SK-N-SH (cell line): ENCODE measurements at regions not wholly inside any gene's neighbourhood (a gene's known extent, or its start where the extent isn't known, plus 50 kb on each side); places are given as distances from the start of the nearest gene placed in this dataset.

Experiments used
- CTCF ChIA-PET: fragments of 300-600, 350-600 bp; formaldehyde crosslinking; extraction: SDS; loops from one replicate; lab custom pipeline; 2021; lab: Yijun Ruan, JAX
- POLR2A ChIA-PET: fragments of 350-600 bp; sonication (Branson Sonifier 250); formaldehyde crosslinking; extraction: SDS; loops from one replicate; lab custom pipeline; 2020; ENCODE audit warnings: antibody characterized with exemption, inconsistent platforms; lab: Yijun Ruan, JAX
- DNase-seq: peaks from one replicate; pipeline ENCODE4 v3.0.0; 2012
- H2AFZ ChIP-seq: fragments of 200-600 bp; sonication (generic); 2 replicates; pipeline ENCODE4 v1.8.1; 2016; ENCODE audit warnings: antibody characterized with exemption, mild to moderate bottlenecking, low read depth
- H3F3A ChIP-seq: fragments of 200-600 bp; sonication (generic); replicated peaks from 2 replicates; pipeline ENCODE3; 2016; ENCODE audit warnings: antibody characterized with exemption, mild to moderate bottlenecking; ENCODE audit not compliant: insufficient read depth
- H3K27ac ChIP-seq, 2 experiments: fragments of 200-500 bp in 1 of 2; fragments of 200-600 bp in 1 of 2; sonication (Bioruptor generic) in 1 of 2; sonication (generic), shearing (Covaris generic) in 1 of 2; 2 replicates each; pipeline versions ENCODE4 v1.5.1 to v1.6.1; 2014 to 2016; ENCODE audit warnings: low read depth in 2 of 2, inconsistent platforms in 1 of 2, low read length in 1 of 2, mild to moderate bottlenecking in 1 of 2, mixed read lengths in 1 of 2
- H3K27me3 ChIP-seq: fragments of 200-600 bp; sonication (generic), shearing (Covaris generic); 2 replicates; pipeline ENCODE4 v1.6.1; 2016; ENCODE audit warnings: mixed run types; ENCODE audit not compliant: insufficient read depth
- H3K36me3 ChIP-seq, 2 experiments: fragments of 200-500 bp in 1 of 2; fragments of 200-600 bp in 1 of 2; sonication (Bioruptor generic) in 1 of 2; sonication (generic) in 1 of 2; replicated peaks in 1 of 2; 2 replicates each; pipeline versions ENCODE3 to v1.5.1; 2014 to 2016; ENCODE audit warnings: low read length in 1 of 2, mild to moderate bottlenecking in 1 of 2; ENCODE audit not compliant: insufficient read depth in 2 of 2, control insufficient read depth in 1 of 2
- H3K4me1 ChIP-seq, 2 experiments: fragments of 200-500 bp in 1 of 2; fragments of 200-600 bp in 1 of 2; sonication (Bioruptor generic) in 1 of 2; sonication (generic), shearing (Covaris generic) in 1 of 2; 2 replicates each; pipeline versions ENCODE4 v1.5.1 to v1.6.1; 2014 to 2016; ENCODE audit warnings: low read depth in 1 of 2, low read length in 1 of 2, mixed run types in 1 of 2; ENCODE audit not compliant: insufficient read depth in 2 of 2, control insufficient read depth in 1 of 2
- H3K4me2 ChIP-seq: fragments of 200-600 bp; sonication (generic), shearing (Covaris generic); 2 replicates; pipeline ENCODE4 v1.6.1; 2017; ENCODE audit warnings: mixed run types
- H3K4me3 ChIP-seq, 2 experiments: fragments of 200-500 bp in 1 of 2; fragments of 200-600 bp in 1 of 2; sonication (Bioruptor generic) in 1 of 2; sonication (generic), shearing (Covaris generic) in 1 of 2; 2 replicates each; pipeline versions ENCODE4 v1.5.1 to v1.8.1; 2014 to 2016; ENCODE audit warnings: low read depth in 2 of 2, inconsistent platforms in 1 of 2, low read length in 1 of 2, mild to moderate bottlenecking in 1 of 2, mixed read lengths in 1 of 2, moderate library complexity in 1 of 2
- H3K79me2 ChIP-seq: fragments of 200-600 bp; sonication (generic); 2 replicates; pipeline ENCODE4 v1.8.1; 2017; ENCODE audit warnings: mild to moderate bottlenecking; ENCODE audit not compliant: insufficient read depth
- H3K9ac ChIP-seq: fragments of 200-600 bp; sonication (generic); 2 replicates; pipeline ENCODE4 v1.6.1; 2017; ENCODE audit warnings: mixed run types
- H3K9me2 ChIP-seq: fragments of 200-600 bp; sonication (generic); 2 replicates; pipeline ENCODE4 v1.6.1; 2017; ENCODE audit warnings: mixed run types
- H3K9me3 ChIP-seq: fragments of 200-600 bp; sonication (generic); 2 replicates; pipeline ENCODE4 v1.6.1; 2017; ENCODE audit warnings: mixed run types, mild to moderate bottlenecking, moderate library complexity
- H4K20me1 ChIP-seq: fragments of 200-600 bp; sonication (generic); 2 replicates; pipeline ENCODE4 v1.6.1; 2017; ENCODE audit warnings: mild to moderate bottlenecking, mixed run types; ENCODE audit not compliant: insufficient read depth
- ELF1 ChIP-seq: IDR thresholded peaks from 2 replicates; pipeline ENCODE4 v1.4.0; 2012
- EP300 ChIP-seq, 2 experiments: IDR thresholded peaks; 2 replicates each; pipeline versions ENCODE4 v1.4.0 to v1.6.1; 2012; ENCODE audit warnings: borderline replicate concordance in 1 of 2, low read depth in 1 of 2, low read length in 1 of 2
- EZH2phosphoT487 ChIP-seq: fragments of 200-600 bp; sonication (generic); IDR thresholded peaks from 2 replicates; pipeline ENCODE4 v1.6.1; 2017; ENCODE audit warnings: low read depth, mixed run types, mild to moderate bottlenecking, antibody characterized with exemption, moderate library complexity, borderline replicate concordance
- FOSL2 ChIP-seq: IDR thresholded peaks from 2 replicates; pipeline ENCODE4 v1.4.0; 2012; ENCODE audit warnings: low read depth, mild to moderate bottlenecking, moderate library complexity, borderline replicate concordance
- FOXJ3 ChIP-seq: sonication (generic); formaldehyde crosslinking; IDR thresholded peaks from 2 replicates; pipeline ENCODE4 v1.5.1; 2020; ENCODE audit warnings: mild to moderate bottlenecking, missing genetic modification reagents
- GABPA ChIP-seq: IDR thresholded peaks from 2 replicates; pipeline ENCODE4 v1.4.0; 2012; ENCODE audit warnings: low read depth, mild to moderate bottlenecking
- MXI1 ChIP-seq: IDR thresholded peaks from 2 replicates; pipeline ENCODE4 v1.6.1; 2012; ENCODE audit warnings: mild to moderate bottlenecking, low read depth, low read length, improper control_type of control experiment
- POLR2AphosphoS5 ChIP-seq: IDR thresholded peaks from 2 replicates; pipeline ENCODE4 v1.6.1; 2012; ENCODE audit warnings: low read depth, low read length
- REST ChIP-seq: IDR thresholded peaks from 2 replicates; pipeline ENCODE4 v1.6.1; 2012; ENCODE audit warnings: mild to moderate bottlenecking, low read depth, low read length, moderate library complexity
- SIN3A ChIP-seq: IDR thresholded peaks from 2 replicates; pipeline ENCODE4 v1.6.1; 2012; ENCODE audit warnings: low read depth, mild to moderate bottlenecking, low read length, moderate library complexity, borderline replicate concordance
- TAF1 ChIP-seq: IDR thresholded peaks from 2 replicates; pipeline ENCODE4 v1.6.1; 2012; ENCODE audit warnings: low read depth, mild to moderate bottlenecking, low read length, moderate library complexity, borderline replicate concordance
- TCF12 ChIP-seq: IDR thresholded peaks from 2 replicates; pipeline ENCODE4 v1.4.0; 2012
- YY1 ChIP-seq: IDR thresholded peaks from 2 replicates; pipeline ENCODE4 v1.4.0; 2012; ENCODE audit warnings: low read depth, mild to moderate bottlenecking
- WGBS: methylation state at CpG from one replicate; pipeline ENCODE4 v1.1.6; 2017; ENCODE audit warnings: low lambda C conversion rate; 5-methylcytosine and 5-hydroxymethylcytosine counted together
- TF ChIP-seq, protein P1 (sequence below): IDR thresholded peaks from 2 replicates; pipeline ENCODE4; 2012
- TF ChIP-seq, protein P2 (sequence below): fragments of 200-600 bp; sonication (generic); IDR thresholded peaks from 2 replicates; pipeline ENCODE4 v1.6.1; 2017; ENCODE audit warnings: antibody characterized with exemption, mild to moderate bottlenecking, moderate library complexity

- no peak overlapping the region for H2AFZ ChIP-seq
- no peak overlapping the region for H3K4me2 ChIP-seq
- WGBS = 18% methylated on average over 4 of the region's 4 CpGs
- DNase-seq = no peak
- no peaks in the 10 kb centered on the region; the same call in 1 of the 2 replicates for H3K27me3 ChIP-seq
- H3K27ac ChIP-seq = no peak overlapping the region
- no peaks in the 10 kb centered on the region for H3K36me3 ChIP-seq
- H3K4me3 ChIP-seq = no peak overlapping the region
- no peaks in the 10 kb centered on the region for H3K79me2 ChIP-seq
- H3K9ac ChIP-seq = no peak overlapping the region
- H3K4me1 ChIP-seq = no peaks in the 10 kb centered on the region
- TF ChIP-seq TAF1 = no peak
- no peaks in the 10 kb centered on the region for H3K9me2 ChIP-seq
- H3F3A ChIP-seq = no peaks in the 10 kb centered on the region
- no peaks in the 10 kb centered on the region for H3K9me3 ChIP-seq
- no peaks in the 10 kb centered on the region for H4K20me1 ChIP-seq
- CTCF ChIA-PET = no interaction called here
- POLR2A ChIA-PET = no interaction called here
These were observed 1094.9 kb upstream of the EPHA6 start for GRCh38 chr3:95719481-95719880.

GRCh38 chr3:95721938-95722337 lies 1092.5 kb upstream of the EPHA6 start:
- Histone ChIP-seq H4K20me1 (no peaks in the 10 kb centered on the region), H2AFZ (no peak overlapping the region), H3K4me1 (no peaks in the 10 kb centered on the region), H3K79me2 (no peaks in the 10 kb centered on the region), H3K4me2 (no peak overlapping the region), H3K4me3 (no peak overlapping the region), H3F3A (no peaks in the 10 kb centered on the region), H3K27ac (no peak overlapping the region), H3K9ac (no peak overlapping the region), H3K27me3 (no peaks in the 10 kb centered on the region; the same call in 1 of the 2 replicates), H3K36me3 (no peaks in the 10 kb centered on the region), H3K9me3 (no peaks in the 10 kb centered on the region), H3K9me2 (no peaks in the 10 kb centered on the region)
- TF ChIP-seq, protein P1, sequence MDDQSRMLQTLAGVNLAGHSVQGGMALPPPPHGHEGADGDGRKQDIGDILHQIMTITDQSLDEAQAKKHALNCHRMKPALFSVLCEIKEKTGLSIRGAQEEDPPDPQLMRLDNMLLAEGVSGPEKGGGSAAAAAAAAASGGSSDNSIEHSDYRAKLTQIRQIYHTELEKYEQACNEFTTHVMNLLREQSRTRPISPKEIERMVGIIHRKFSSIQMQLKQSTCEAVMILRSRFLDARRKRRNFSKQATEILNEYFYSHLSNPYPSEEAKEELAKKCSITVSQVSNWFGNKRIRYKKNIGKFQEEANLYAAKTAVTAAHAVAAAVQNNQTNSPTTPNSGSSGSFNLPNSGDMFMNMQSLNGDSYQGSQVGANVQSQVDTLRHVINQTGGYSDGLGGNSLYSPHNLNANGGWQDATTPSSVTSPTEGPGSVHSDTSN = no peak
- TF ChIP-seq POLR2AphosphoS5 (no peak), ELF1 (no peak), EZH2phosphoT487 (no peak), TCF12 (no peak), MXI1 (no peak), FOXJ3 (CRISPR knock-in tag) (no peak), REST (no peak), FOSL2 (no peak), SIN3A (no peak), GABPA (no peak), EP300 (IDR thresholded peaks at IDR 0.05; ENCODE audit: borderline replicate concordance in 1 of 2, low read depth in 1 of 2, low read length in 1 of 2) (no peak), YY1 (no peak)
- TF ChIP-seq, protein P2, sequence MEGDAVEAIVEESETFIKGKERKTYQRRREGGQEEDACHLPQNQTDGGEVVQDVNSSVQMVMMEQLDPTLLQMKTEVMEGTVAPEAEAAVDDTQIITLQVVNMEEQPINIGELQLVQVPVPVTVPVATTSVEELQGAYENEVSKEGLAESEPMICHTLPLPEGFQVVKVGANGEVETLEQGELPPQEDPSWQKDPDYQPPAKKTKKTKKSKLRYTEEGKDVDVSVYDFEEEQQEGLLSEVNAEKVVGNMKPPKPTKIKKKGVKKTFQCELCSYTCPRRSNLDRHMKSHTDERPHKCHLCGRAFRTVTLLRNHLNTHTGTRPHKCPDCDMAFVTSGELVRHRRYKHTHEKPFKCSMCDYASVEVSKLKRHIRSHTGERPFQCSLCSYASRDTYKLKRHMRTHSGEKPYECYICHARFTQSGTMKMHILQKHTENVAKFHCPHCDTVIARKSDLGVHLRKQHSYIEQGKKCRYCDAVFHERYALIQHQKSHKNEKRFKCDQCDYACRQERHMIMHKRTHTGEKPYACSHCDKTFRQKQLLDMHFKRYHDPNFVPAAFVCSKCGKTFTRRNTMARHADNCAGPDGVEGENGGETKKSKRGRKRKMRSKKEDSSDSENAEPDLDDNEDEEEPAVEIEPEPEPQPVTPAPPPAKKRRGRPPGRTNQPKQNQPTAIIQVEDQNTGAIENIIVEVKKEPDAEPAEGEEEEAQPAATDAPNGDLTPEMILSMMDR = no peak
- WGBS = 19% methylated on average over 2 of the region's 2 CpGs
- ChIA-PET CTCF (no interaction called here), POLR2A (no interaction called here)
- no peak for DNase-seq
